Nephron (organoid): ENCODE measurements at regions not wholly inside any gene's neighbourhood (a gene's known extent, or its start where the extent isn't known, plus 50 kb on each side); places are given as distances from the start of the nearest gene placed in this dataset.
"Not testable (repeated sequence)": the region's sequence is repeated elsewhere in the genome, so short reads cannot be mapped to it uniquely, and the experiment has no call there.

Source experiments
- H3K27ac Mint-ChIP-seq, 3 experiments: 2 replicates each; pipeline ENCODE4 v1.8.0; 2020; ENCODE audit warnings: mixed read lengths in 3 of 3, mild to moderate bottlenecking in 2 of 3, moderate library complexity in 1 of 3
- H3K27me3 Mint-ChIP-seq: 2 replicates; pipeline ENCODE4 v1.8.0; 2021; ENCODE audit warnings: low read depth, mild to moderate bottlenecking, moderate library complexity, mixed read lengths
- H3K36me3 Mint-ChIP-seq: 2 replicates; pipeline ENCODE4 v1.8.0; 2020; ENCODE audit warnings: low read depth, mixed read lengths
- H3K4me1 Mint-ChIP-seq: 2 replicates; pipeline ENCODE4 v1.8.0; 2020; ENCODE audit warnings: mixed read lengths
- H3K4me3 Mint-ChIP-seq, 3 experiments: 2 replicates each; pipeline ENCODE4 v1.8.0; 2020; ENCODE audit warnings: mild to moderate bottlenecking in 3 of 3, mixed read lengths in 3 of 3, moderate library complexity in 2 of 3
- H3K9me3 Mint-ChIP-seq: 2 replicates; pipeline ENCODE4 v1.8.0; 2020; ENCODE audit warnings: mixed read lengths
- TF ChIP-seq, protein P1 (sequence below), 3 experiments: fragments of 200-600 bp; sonication (generic); IDR thresholded peaks; one replicate each; pipeline ENCODE4 v1.5.0; 2021; ENCODE audit warnings: antibody characterized with exemption in 3 of 3; ENCODE audit not compliant: unreplicated experiment in 3 of 3

DNA sequence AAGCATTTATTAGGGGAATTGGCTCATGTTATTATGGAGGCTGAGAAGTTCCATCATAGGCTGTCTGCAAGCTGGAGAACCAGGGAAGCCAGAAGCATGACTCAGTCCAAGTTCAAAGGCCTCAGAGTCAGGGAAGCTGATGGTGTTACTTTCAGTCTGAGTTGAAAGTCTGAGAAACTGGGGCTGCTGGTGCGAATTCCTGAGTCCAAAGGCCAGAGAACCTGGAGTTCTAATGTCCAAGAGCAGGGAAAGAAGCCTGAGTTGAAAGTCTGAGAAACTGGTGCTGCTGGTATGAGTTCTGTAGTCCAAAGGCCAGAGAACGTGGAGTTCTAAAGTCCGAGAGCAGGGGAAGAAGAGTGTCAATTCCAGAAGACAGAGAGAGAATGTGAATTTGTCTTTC is 641.1 kb downstream of the ISL1 start:
- H3K4me3 Mint-ChIP-seq, result no peak overlapping the region
- no peaks in the 10 kb centered on the region for H3K36me3 Mint-ChIP-seq
- no peaks in the 10 kb centered on the region for H3K4me1 Mint-ChIP-seq
- H3K9me3 Mint-ChIP-seq, result no peaks in the 10 kb centered on the region
- H3K27ac Mint-ChIP-seq, result no peak overlapping the region
- TF ChIP-seq, protein P1, sequence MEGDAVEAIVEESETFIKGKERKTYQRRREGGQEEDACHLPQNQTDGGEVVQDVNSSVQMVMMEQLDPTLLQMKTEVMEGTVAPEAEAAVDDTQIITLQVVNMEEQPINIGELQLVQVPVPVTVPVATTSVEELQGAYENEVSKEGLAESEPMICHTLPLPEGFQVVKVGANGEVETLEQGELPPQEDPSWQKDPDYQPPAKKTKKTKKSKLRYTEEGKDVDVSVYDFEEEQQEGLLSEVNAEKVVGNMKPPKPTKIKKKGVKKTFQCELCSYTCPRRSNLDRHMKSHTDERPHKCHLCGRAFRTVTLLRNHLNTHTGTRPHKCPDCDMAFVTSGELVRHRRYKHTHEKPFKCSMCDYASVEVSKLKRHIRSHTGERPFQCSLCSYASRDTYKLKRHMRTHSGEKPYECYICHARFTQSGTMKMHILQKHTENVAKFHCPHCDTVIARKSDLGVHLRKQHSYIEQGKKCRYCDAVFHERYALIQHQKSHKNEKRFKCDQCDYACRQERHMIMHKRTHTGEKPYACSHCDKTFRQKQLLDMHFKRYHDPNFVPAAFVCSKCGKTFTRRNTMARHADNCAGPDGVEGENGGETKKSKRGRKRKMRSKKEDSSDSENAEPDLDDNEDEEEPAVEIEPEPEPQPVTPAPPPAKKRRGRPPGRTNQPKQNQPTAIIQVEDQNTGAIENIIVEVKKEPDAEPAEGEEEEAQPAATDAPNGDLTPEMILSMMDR (IDR thresholded peaks at IDR 0.05; ENCODE audit: unreplicated experiment in 3 of 3), result no peak
- H3K27me3 Mint-ChIP-seq, result no peaks in the 10 kb centered on the region

DNA sequence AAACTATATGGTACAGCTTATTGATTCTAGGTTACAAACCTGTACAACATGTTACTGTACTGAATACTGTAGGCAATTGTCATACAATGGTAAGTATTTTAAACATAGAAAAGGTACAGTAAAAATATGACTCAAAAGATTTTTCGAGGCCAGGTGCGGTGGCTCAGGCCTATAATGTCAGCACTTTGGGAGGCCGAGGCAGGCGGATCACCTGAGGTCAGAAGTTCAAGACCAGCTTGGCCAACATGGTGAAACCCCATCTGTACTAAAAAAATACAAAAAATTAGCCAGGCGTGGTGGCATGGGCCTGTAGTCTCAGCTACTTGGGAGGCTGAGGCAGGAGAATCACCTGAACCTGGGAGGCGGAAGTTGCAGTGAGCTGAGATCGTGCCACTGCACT is 646.6 kb downstream of the ISL1 start:
- not testable (repeated sequence) for H3K27me3 Mint-ChIP-seq, H3K4me3 Mint-ChIP-seq, H3K4me1 Mint-ChIP-seq, H3K27ac Mint-ChIP-seq, H3K9me3 Mint-ChIP-seq, H3K36me3 Mint-ChIP-seq

DNA sequence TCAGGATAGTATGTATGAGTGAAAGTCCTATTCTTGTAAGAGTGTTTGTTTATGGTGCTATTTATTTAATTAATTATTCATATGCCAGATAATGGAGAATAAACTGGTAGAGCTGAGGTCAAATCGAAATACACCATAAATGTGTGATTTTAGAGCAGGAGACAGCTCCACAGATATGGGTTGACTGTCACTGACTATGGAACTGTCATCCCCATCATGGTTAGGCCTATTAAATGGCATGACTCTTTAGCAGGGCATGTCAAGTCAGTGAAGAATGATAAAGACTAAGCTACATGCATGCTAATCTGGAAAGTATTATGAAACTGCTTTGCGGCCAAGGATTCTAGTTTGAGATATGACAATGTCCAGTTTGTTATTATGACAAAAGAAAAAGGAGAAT is 658.6 kb downstream of the ISL1 start:
- H3K4me1 Mint-ChIP-seq, result peaks cover 5% of the 10 kb centered on the region
- no peaks in the 10 kb centered on the region for H3K9me3 Mint-ChIP-seq
- no peaks in the 10 kb centered on the region for H3K36me3 Mint-ChIP-seq
- TF ChIP-seq, protein P1 (IDR thresholded peaks at IDR 0.05; ENCODE audit: unreplicated experiment in 3 of 3), result no peak
- no peak overlapping the region for H3K4me3 Mint-ChIP-seq
- H3K27me3 Mint-ChIP-seq, result no peaks in the 10 kb centered on the region
- no peak overlapping the region for H3K27ac Mint-ChIP-seq

DNA sequence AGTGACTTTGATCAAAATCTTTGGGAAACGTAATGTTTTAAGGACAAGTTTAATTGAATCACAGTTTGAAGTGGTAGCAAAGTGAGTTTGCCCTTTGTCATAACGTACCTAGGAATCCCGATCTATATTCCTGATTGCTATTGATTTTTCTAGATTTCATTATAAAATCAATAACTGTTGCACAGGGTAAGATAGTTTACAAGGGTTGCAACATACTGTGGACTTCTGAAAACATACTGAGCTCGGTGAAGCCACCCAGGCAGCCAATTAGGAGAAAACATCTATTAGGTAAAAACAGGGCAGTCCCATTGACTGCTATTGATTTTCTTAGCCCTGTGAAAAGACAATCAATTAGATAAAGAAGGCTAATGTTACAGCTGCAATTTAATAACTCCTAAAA is 659.9 kb downstream of the ISL1 start:
- peaks cover 5% of the 10 kb centered on the region for H3K4me1 Mint-ChIP-seq
- no peak overlapping the region for H3K4me3 Mint-ChIP-seq
- H3K36me3 Mint-ChIP-seq, result no peaks in the 10 kb centered on the region
- H3K27ac Mint-ChIP-seq, result no peak overlapping the region
- H3K9me3 Mint-ChIP-seq, result no peaks in the 10 kb centered on the region
- TF ChIP-seq, protein P1 (IDR thresholded peaks at IDR 0.05; ENCODE audit: unreplicated experiment in 3 of 3), result no peak
- no peaks in the 10 kb centered on the region for H3K27me3 Mint-ChIP-seq

- H3K27ac Mint-ChIP-seq, result no peak overlapping the region
- H3K9me3 Mint-ChIP-seq, result no peaks in the 10 kb centered on the region
- H3K4me3 Mint-ChIP-seq, result no peak overlapping the region
- peaks cover 5% of the 10 kb centered on the region for H3K4me1 Mint-ChIP-seq
- H3K36me3 Mint-ChIP-seq, result no peaks in the 10 kb centered on the region
- TF ChIP-seq, protein P1 (IDR thresholded peaks at IDR 0.05; ENCODE audit: unreplicated experiment in 3 of 3), result no peak
- H3K27me3 Mint-ChIP-seq, result no peaks in the 10 kb centered on the region
Measured at GRCh38 chr5:52043543-52043942, 660.3 kb downstream of the ISL1 start.

GRCh38 chr5:52051759-52052158 is 668.5 kb downstream of the ISL1 start:
- H3K9me3 Mint-ChIP-seq, result no peaks in the 10 kb centered on the region
- H3K27ac Mint-ChIP-seq, result no peak overlapping the region
- no peaks in the 10 kb centered on the region for H3K4me1 Mint-ChIP-seq
- no peaks in the 10 kb centered on the region for H3K27me3 Mint-ChIP-seq
- TF ChIP-seq, protein P1 (IDR thresholded peaks at IDR 0.05; ENCODE audit: unreplicated experiment in 3 of 3), result no peak
- no peak overlapping the region for H3K4me3 Mint-ChIP-seq
- H3K36me3 Mint-ChIP-seq, result no peaks in the 10 kb centered on the region
